Tibial artery (tissue), 4 donors: ENCODE measurements at regions not wholly inside any gene's neighbourhood (a gene's known extent, or its start where the extent isn't known, plus 50 kb on each side); places are given as distances from the start of the nearest gene placed in this dataset.

Experiments
- DNase-seq, 2 donors: peaks; one replicate each; pipeline ENCODE4 v3.0.0-alpha.2; 2019
- H3K27ac ChIP-seq, 2 donors: fragments of 200-600 bp; sonication (generic) in 1 of 2; 1 replicate in 1 of 2; 2 replicates in 1 of 2; pipeline ENCODE4 v1.5.1; 2018 to 2019; ENCODE audit warnings: mild to moderate bottlenecking in 1 of 2
- H3K27me3 ChIP-seq, 2 donors: fragments of 200-600 bp; sonication (generic) in 1 of 2; one replicate each; pipeline versions ENCODE4 v1.5.1 to v1.6.0; 2016 to 2019
- H3K36me3 ChIP-seq, 3 donors: fragments of 200-600 bp; sonication (generic) in 2 of 3; one replicate each; pipeline ENCODE4 v1.5.1; 2016 to 2019; ENCODE audit warnings: mild to moderate bottlenecking in 2 of 3
- H3K4me1 ChIP-seq, 4 donors: fragments of 200-600 bp; sonication (generic) in 2 of 4; 1 replicate in 3 of 4; 2 replicates in 1 of 4; pipeline ENCODE4 v1.5.1; 2016 to 2019
- H3K4me3 ChIP-seq, 2 donors: fragments of 200-600 bp; sonication (generic) in 1 of 2; 1 replicate in 1 of 2; 2 replicates in 1 of 2; pipeline ENCODE4 v1.5.1; 2018 to 2019; ENCODE audit warnings: mild to moderate bottlenecking in 2 of 2
- H3K9me3 ChIP-seq, 3 donors: fragments of 200-600 bp; sonication (generic) in 1 of 3; one replicate each; pipeline ENCODE4 v1.5.1; 2016 to 2019
- intact Hi-C: fragments of 100-400 bp; cut with DNase I; formaldehyde crosslinking; loops from one replicate; pipeline ENCODE4 v1.15.0; 2023; ENCODE audit warnings: low total_unique reads
- TF ChIP-seq, protein P1 (sequence below), 2 experiments: fragments of 200-600 bp in 1 of 2; fragments of 450-650 bp in 1 of 2; IDR thresholded peaks; one replicate each; pipeline ENCODE4 v1.5.1; 2017 to 2019; ENCODE audit warnings: antibody characterized with exemption in 2 of 2, mild to moderate bottlenecking in 1 of 2, moderate library complexity in 1 of 2

DNA sequence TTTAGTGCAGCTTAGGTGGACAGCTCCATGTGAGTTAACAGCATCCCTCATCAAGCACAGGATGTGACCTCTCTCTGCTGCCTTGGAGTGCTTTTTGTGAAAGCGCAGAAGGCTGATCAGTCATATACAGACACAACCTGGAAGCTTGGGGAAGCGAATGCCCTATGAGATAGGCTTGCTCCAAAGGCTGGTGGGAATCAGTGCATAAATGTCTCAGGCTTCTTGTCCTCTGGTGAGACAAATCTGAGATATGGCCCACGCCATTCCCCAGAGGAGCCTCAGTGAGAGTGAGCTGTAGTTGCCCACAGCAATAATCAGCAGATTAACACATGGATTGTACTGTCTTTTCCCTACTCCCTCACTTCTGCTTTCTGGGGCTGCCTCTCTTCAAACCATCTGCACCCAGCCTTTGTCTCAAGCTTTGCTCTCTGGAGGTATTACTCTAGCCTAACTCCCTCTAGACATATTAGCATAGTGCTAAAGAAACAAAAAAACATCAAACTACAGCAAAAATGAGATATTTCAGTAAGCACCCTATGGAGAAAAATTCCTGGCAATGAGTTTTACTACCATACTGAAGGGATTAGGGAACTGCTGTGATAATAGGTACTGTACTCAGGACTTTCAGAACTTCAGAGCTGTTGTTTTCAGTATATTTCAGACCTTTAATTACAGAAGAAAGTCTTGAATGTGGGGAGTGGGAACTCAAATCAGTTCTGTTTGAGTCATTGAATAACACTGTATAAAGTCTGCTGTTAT is 113.7 kb downstream of the OXSM start:
- DNase-seq: no peak
- Histone ChIP-seq H3K9me3 (no peaks in the 10 kb centered on the region), H3K4me3 (no peak overlapping the region), H3K36me3 (no peaks in the 10 kb centered on the region), H3K27ac (no peak overlapping the region), H3K27me3 (no peaks in the 10 kb centered on the region), H3K4me1 (peaks cover 0 to 5% (median 0%) of the 10 kb centered on the region in 4 donors)
- intact Hi-C loops: no loop called here
- TF ChIP-seq, protein P1, sequence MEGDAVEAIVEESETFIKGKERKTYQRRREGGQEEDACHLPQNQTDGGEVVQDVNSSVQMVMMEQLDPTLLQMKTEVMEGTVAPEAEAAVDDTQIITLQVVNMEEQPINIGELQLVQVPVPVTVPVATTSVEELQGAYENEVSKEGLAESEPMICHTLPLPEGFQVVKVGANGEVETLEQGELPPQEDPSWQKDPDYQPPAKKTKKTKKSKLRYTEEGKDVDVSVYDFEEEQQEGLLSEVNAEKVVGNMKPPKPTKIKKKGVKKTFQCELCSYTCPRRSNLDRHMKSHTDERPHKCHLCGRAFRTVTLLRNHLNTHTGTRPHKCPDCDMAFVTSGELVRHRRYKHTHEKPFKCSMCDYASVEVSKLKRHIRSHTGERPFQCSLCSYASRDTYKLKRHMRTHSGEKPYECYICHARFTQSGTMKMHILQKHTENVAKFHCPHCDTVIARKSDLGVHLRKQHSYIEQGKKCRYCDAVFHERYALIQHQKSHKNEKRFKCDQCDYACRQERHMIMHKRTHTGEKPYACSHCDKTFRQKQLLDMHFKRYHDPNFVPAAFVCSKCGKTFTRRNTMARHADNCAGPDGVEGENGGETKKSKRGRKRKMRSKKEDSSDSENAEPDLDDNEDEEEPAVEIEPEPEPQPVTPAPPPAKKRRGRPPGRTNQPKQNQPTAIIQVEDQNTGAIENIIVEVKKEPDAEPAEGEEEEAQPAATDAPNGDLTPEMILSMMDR (IDR thresholded peaks at IDR 0.05): no peak

DNA sequence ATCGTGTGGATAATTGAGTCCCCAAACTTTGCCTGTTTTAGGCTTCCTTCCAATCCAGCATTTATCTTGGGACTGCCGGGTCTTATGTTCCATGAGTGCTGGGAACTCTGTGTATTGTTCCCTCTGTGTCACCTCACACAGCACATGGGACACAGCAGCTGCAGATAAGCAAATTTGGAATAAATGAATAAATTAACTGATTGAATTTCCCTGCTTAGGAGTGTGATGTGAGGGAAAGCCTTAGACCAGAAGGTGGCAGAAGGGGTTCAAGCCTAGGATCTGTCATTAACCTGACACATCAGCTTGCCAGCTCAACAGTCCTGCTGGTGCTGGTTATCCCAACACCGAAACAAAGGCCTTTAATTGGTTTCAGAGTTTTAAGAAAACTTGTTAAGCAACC is 114.3 kb downstream of the OXSM start:
- intact Hi-C loops: no loop called here

DNA sequence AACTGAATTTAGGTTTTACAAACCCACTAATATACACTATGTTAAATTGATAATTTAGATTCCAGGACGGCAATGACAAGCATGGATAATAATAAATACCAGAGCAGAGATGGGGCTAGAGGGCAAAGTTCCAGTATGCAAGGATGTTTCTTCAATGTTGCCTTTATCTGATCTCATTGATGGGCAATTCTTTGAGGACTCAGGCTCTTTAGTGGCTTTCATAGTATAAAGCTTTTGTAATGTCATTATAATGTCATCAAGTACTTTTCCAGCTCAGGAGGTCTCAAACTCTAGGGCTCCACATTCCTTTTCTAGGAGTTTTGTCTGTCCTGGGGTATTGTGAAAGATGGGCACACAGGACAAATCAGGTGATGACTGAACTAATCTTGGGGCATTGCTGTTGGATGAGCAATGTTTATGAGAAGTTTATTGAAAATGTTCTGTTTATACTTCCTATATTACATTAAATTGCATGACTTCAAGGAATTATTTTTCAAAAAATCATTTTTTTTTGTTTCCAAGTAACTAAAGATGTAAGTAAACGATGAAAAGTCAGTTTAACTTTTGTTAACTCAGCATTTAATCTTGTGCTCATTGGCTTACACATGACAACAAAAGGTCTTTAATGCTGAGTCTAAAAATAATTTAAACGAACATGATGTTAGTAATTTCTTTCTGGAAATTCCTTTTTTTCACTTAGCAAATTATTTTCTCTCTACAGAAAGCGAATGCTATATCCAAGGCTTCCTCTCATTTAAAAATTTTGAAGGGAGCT is 116.4 kb downstream of the OXSM start:
- TF ChIP-seq, protein P1 (IDR thresholded peaks at IDR 0.05): no peak
- H3K4me3 ChIP-seq: no peak overlapping the region
- H3K36me3 ChIP-seq: no peaks in the 10 kb centered on the region
- no peak overlapping the region for H3K27ac ChIP-seq
- intact Hi-C loops: no loop called here
- no peak for DNase-seq
- H3K4me1 ChIP-seq: peaks cover 0 to 5% (median 0%) of the 10 kb centered on the region in 4 donors
- no peaks in the 10 kb centered on the region for H3K9me3 ChIP-seq
- H3K27me3 ChIP-seq: no peaks in the 10 kb centered on the region

More for the DNA sequence above, 114.3 kb downstream of the OXSM start:
- no peak overlapping the region for H3K27ac ChIP-seq
- H3K36me3 ChIP-seq: no peaks in the 10 kb centered on the region
- no peaks in the 10 kb centered on the region for H3K27me3 ChIP-seq
- H3K4me3 ChIP-seq: no peak overlapping the region
- no peak for DNase-seq
- TF ChIP-seq, protein P1 (IDR thresholded peaks at IDR 0.05): no peak
- H3K4me1 ChIP-seq: peaks cover 0 to 5% (median 0%) of the 10 kb centered on the region in 4 donors
- H3K9me3 ChIP-seq: no peaks in the 10 kb centered on the region

DNA sequence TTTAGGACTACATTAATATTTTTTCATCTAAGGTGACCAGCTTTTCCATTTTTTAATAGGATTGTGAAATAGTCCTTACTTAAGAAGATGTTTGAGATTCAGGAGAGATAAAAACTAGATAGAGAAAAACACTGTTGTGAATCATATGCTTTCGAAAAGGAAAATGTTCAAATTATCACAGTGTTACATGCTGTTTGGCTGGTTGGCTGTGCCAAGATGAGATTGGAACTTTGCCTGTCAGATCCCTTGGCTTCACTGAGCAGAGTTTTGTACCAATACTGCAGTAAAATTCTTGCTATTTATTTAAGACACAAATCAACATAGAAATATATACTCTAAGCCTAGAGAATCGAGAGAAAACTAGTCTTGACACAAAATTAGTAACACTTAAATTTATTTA is 117.2 kb downstream of the OXSM start:
- TF ChIP-seq, protein P1 (IDR thresholded peaks at IDR 0.05): no peak
- peaks cover 0 to 5% (median 0%) of the 10 kb centered on the region in 4 donors for H3K4me1 ChIP-seq
- DNase-seq: no peak
- no peak overlapping the region for H3K4me3 ChIP-seq
- intact Hi-C loops: no loop called here
- no peaks in the 10 kb centered on the region for H3K9me3 ChIP-seq
- no peaks in the 10 kb centered on the region for H3K27me3 ChIP-seq
- no peaks in the 10 kb centered on the region for H3K36me3 ChIP-seq
- H3K27ac ChIP-seq: no peak overlapping the region

DNA sequence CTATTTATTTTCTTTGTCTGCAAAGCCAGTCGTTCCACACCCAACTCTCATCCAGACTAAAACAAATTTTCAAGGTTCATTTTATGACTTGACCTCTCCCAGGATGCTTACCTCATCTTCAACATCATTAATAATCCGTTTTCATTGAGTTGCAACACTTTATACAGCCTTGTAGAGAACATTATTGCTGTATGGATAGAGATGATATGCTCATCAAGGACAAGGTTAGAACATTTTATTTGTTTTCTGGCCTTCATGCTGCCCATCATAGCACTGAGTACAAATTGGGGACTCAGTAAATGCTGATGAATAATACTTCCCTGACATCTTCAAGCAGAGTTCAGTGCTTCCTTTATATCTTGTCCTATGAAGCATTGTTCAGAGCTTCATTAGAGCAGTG is 120.2 kb downstream of the OXSM start:
- Histone ChIP-seq H3K27me3 (no peaks in the 10 kb centered on the region), H3K4me3 (no peak overlapping the region), H3K36me3 (no peaks in the 10 kb centered on the region), H3K4me1 (peaks cover 0 to 5% (median 0%) of the 10 kb centered on the region in 4 donors), H3K9me3 (no peaks in the 10 kb centered on the region), H3K27ac (no peak overlapping the region)
- intact Hi-C loops: no loop called here
- no peak for DNase-seq
- TF ChIP-seq, protein P1 (IDR thresholded peaks at IDR 0.05): no peak
